HEK293 (cell line): ENCODE measurements at regions not wholly inside any gene's neighbourhood (a gene's known extent, or its start where the extent isn't known, plus 50 kb on each side); places are given as distances from the start of the nearest gene placed in this dataset.

Source experiments
- CTCF ChIA-PET: fragments of 350-600 bp; formaldehyde crosslinking; extraction: SDS; loops from one replicate; lab custom pipeline; 2021; ENCODE audit warnings: antibody characterized with exemption; lab: Yijun Ruan, JAX
- POLR2A ChIA-PET: fragments of 300-600 bp; formaldehyde crosslinking; extraction: SDS; loops from one replicate; lab custom pipeline; 2020; ENCODE audit warnings: antibody characterized with exemption, inconsistent platforms; lab: Yijun Ruan, JAX
- H3K27ac ChIP-seq: fragments of 200-500 bp; sonication (Bioruptor generic); 2 replicates; pipeline ENCODE4 v1.5.1; 2014; ENCODE audit warnings: low read depth, low read length, control low read depth, inconsistent platforms; ENCODE audit errors: extremely low read depth
- H3K36me3 ChIP-seq, 2 experiments: fragments of 200-500 bp in 1 of 2; sonication (Bioruptor generic) in 1 of 2; 1 replicate in 1 of 2; 2 replicates in 1 of 2; pipeline ENCODE4 v1.5.1; 2014 to 2017; ENCODE audit warnings: inconsistent platforms in 2 of 2, low read length in 2 of 2; ENCODE audit not compliant: control insufficient read depth in 2 of 2, insufficient read depth in 1 of 2
- H3K4me1 ChIP-seq: fragments of 200-500 bp; sonication (Bioruptor generic); 2 replicates; pipeline ENCODE4 v1.5.1; 2014; ENCODE audit warnings: mild to moderate bottlenecking, low read length, inconsistent platforms; ENCODE audit not compliant: control insufficient read depth, insufficient read depth
- H3K4me3 ChIP-seq: 2 replicates; pipeline ENCODE4 v1.5.1; 2011; ENCODE audit warnings: low read depth, mild to moderate bottlenecking, control low read depth, low read length, moderate library complexity
- H3K9me3 ChIP-seq: fragments of 200-500 bp; sonication (Bioruptor generic); 2 replicates; pipeline ENCODE4 v1.5.1; 2014; ENCODE audit warnings: low read depth, low read length, inconsistent platforms; ENCODE audit not compliant: control insufficient read depth, insufficient read depth
- KLF7 ChIP-seq: fragments of 450-650 bp; formaldehyde crosslinking; IDR thresholded peaks from 2 replicates; pipeline ENCODE4 v1.5.1; 2016; ENCODE audit warnings: missing biosample characterization, missing genetic modification characterization, borderline replicate concordance
- OSR2 ChIP-seq: fragments of 450-650 bp; formaldehyde crosslinking; IDR thresholded peaks from 2 replicates; pipeline ENCODE4 v1.5.1; 2016; ENCODE audit warnings: missing biosample characterization, missing genetic modification characterization
- YY2 ChIP-seq: fragments of 450-650 bp; formaldehyde crosslinking; IDR thresholded peaks from 2 replicates; pipeline ENCODE4 v1.5.1; 2016; ENCODE audit warnings: missing biosample characterization, missing genetic modification characterization
- ZFP41 ChIP-seq: fragments of 450-650 bp; formaldehyde crosslinking; IDR thresholded peaks from 2 replicates; pipeline ENCODE4 v1.5.1; 2016; ENCODE audit warnings: missing biosample characterization, missing genetic modification characterization, borderline replicate concordance
- ZFP69B ChIP-seq: fragments of 450-650 bp; formaldehyde crosslinking; IDR thresholded peaks from 2 replicates; pipeline ENCODE4 v1.5.1; 2016; ENCODE audit warnings: missing biosample characterization, missing genetic modification characterization
- ZNF155 ChIP-seq: fragments of 450-650 bp; formaldehyde crosslinking; IDR thresholded peaks from 2 replicates; pipeline ENCODE4 v1.5.1; 2016; ENCODE audit warnings: missing biosample characterization, missing genetic modification characterization
- ZNF16 ChIP-seq: fragments of 450-650 bp; formaldehyde crosslinking; IDR thresholded peaks from 2 replicates; pipeline ENCODE4 v1.5.1; 2016; ENCODE audit warnings: low read depth, missing biosample characterization, missing genetic modification characterization
- ZNF202 ChIP-seq: fragments of 450-650 bp; formaldehyde crosslinking; IDR thresholded peaks from 2 replicates; pipeline ENCODE4 v1.5.1; 2016; ENCODE audit warnings: missing biosample characterization, missing genetic modification characterization, borderline replicate concordance
- ZNF23 ChIP-seq: fragments of 450-650 bp; formaldehyde crosslinking; IDR thresholded peaks from 2 replicates; pipeline ENCODE4 v1.5.1; 2016; ENCODE audit warnings: missing biosample characterization, missing genetic modification characterization, borderline replicate concordance
- ZNF341 ChIP-seq: fragments of 450-650 bp; formaldehyde crosslinking; IDR thresholded peaks from 2 replicates; pipeline ENCODE4; 2016; ENCODE audit warnings: low read depth, missing biosample characterization, missing genetic modification characterization
- ZNF416 ChIP-seq: fragments of 450-650 bp; formaldehyde crosslinking; IDR thresholded peaks from 2 replicates; pipeline ENCODE4 v1.5.1; 2016; ENCODE audit warnings: missing biosample characterization, missing genetic modification characterization
- ZNF521 ChIP-seq: fragments of 450-650 bp; formaldehyde crosslinking; IDR thresholded peaks from 2 replicates; pipeline ENCODE4 v1.5.1; 2017; ENCODE audit warnings: missing biosample characterization, mild to moderate bottlenecking, missing genetic modification characterization
- ZNF600 ChIP-seq: fragments of 450-650 bp; formaldehyde crosslinking; IDR thresholded peaks from 2 replicates; pipeline ENCODE4 v1.5.1; 2016; ENCODE audit warnings: missing biosample characterization, missing genetic modification characterization
- ZNF658 ChIP-seq: fragments of 450-650 bp; formaldehyde crosslinking; IDR thresholded peaks from 2 replicates; pipeline ENCODE4; 2016; ENCODE audit warnings: missing biosample characterization, missing genetic modification characterization
- ZSCAN30 ChIP-seq: fragments of 450-650 bp; IDR thresholded peaks from 2 replicates; pipeline ENCODE4 v1.5.1; 2018; ENCODE audit warnings: missing biosample characterization, mild to moderate bottlenecking, missing genetic modification characterization, moderate library complexity
- TF ChIP-seq, protein P1 (sequence below): fragments of 450-650 bp; formaldehyde crosslinking; conservative IDR thresholded peaks from 2 replicates; pipeline ENCODE4 v1.5.1; 2016; ENCODE audit warnings: low read depth, missing biosample characterization, missing genetic modification characterization
- TF ChIP-seq, protein P2 (sequence below): fragments of 450-650 bp; formaldehyde crosslinking; IDR thresholded peaks from 2 replicates; pipeline ENCODE4 v1.5.1; 2016; ENCODE audit warnings: missing biosample characterization, missing genetic modification characterization
- TF ChIP-seq, protein P3 (sequence below): fragments of 450-650 bp; formaldehyde crosslinking; IDR thresholded peaks from 2 replicates; pipeline ENCODE4 v1.5.0; 2017; ENCODE audit warnings: missing biosample characterization, missing genetic modification characterization, borderline replicate concordance
- TF ChIP-seq, protein P4 (sequence below): fragments of 450-650 bp; formaldehyde crosslinking; IDR thresholded peaks from 2 replicates; pipeline ENCODE4 v1.5.1; 2016; ENCODE audit warnings: missing biosample characterization, missing genetic modification characterization

DNA sequence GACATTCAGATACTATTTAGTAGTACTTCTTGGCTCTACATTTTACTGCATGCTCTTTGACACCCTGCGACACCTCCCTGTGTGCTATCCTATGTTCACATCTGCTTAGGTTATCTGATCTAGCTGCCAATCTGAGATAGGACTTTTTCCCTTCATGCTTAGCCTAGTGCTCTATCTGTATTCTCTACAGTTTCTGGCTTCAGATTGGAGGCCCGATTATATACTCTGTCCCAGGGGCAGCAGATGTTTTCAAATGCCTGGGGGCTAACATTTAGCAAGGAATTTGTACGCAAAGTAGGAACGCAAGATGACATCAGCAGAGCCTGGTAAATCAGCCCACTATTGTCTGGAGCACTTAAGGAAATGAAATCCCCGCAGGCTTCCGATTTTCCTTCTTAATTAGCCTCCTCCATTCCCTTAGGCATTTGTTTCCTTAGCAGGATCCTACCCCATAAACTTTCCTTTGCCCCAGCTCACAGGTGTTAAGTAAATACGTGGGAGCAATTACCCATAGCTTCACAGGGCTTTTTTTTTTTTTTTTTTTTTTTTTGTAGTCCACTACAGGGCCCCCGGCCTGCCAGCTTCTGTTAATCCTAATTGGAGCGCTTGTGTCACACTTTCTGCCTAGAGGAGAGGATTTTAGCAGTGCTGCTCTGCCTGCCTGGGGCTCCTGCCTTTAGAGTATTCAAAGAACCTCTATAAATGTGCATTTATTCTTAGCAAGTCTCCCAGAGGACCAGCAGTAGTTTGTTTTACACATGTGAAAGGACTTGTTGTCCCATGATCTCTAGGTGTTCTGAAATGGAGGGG is 61.1 kb upstream of the LPAR1 start (continued):
- TF ChIP-seq ZNF155 (tag by site-specific recombination) = no peak
- no peak for TF ChIP-seq ZNF341 (tag by site-specific recombination)

DNA sequence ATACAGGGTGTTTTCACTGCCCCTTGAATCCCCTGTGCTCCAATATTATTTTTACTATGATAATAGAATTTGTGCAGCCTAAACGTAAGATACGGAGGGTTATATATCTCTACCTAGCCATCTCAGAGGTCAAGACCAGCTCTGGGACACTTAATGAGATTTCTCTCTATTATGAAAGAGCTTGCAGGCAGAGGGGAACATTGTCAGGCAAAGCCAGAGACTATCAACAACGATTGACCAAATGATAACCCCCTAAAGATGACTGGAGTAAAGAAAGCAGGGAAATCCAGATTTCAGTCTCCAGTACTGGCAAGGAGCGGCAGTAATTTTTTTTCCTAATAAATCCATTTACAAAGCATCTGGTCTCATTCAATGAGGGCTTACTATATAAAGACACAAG is 59.8 kb upstream of the LPAR1 start:
- TF ChIP-seq ZNF16 (tag by site-specific recombination) (no peak), KLF7 (tag by site-specific recombination) (no peak), ZFP69B (tag by site-specific recombination) (no peak), OSR2 (tag by site-specific recombination) (no peak), ZNF521 (tag by site-specific recombination) (no peak), ZNF202 (no peak)
- TF ChIP-seq, protein P1, sequence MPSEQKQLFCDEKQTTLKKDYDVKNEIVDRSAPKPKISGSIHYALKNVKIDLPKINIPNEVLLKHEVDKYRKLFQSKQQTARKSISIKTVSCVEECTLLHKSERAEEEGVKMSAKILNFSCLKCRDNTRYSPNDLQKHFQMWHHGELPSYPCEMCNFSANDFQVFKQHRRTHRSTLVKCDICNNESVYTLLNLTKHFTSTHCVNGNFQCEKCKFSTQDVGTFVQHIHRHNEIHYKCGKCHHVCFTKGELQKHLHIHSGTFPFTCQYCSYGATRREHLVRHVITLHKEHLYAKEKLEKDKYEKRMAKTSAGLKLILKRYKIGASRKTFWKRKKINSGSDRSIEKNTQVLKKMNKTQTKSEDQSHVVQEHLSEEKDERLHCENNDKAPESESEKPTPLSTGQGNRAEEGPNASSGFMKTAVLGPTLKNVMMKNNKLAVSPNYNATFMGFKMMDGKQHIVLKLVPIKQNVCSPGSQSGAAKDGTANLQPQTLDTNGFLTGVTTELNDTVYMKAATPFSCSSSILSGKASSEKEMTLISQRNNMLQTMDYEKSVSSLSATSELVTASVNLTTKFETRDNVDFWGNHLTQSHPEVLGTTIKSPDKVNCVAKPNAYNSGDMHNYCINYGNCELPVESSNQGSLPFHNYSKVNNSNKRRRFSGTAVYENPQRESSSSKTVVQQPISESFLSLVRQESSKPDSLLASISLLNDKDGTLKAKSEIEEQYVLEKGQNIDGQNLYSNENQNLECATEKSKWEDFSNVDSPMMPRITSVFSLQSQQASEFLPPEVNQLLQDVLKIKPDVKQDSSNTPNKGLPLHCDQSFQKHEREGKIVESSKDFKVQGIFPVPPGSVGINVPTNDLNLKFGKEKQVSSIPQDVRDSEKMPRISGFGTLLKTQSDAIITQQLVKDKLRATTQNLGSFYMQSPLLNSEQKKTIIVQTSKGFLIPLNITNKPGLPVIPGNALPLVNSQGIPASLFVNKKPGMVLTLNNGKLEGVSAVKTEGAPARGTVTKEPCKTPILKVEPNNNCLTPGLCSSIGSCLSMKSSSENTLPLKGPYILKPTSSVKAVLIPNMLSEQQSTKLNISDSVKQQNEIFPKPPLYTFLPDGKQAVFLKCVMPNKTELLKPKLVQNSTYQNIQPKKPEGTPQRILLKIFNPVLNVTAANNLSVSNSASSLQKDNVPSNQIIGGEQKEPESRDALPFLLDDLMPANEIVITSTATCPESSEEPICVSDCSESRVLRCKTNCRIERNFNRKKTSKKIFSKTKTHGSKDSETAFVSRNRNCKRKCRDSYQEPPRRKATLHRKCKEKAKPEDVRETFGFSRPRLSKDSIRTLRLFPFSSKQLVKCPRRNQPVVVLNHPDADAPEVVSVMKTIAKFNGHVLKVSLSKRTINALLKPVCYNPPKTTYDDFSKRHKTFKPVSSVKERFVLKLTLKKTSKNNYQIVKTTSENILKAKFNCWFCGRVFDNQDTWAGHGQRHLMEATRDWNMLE (tag by site-specific recombination) = no peak
- TF ChIP-seq, protein P2, sequence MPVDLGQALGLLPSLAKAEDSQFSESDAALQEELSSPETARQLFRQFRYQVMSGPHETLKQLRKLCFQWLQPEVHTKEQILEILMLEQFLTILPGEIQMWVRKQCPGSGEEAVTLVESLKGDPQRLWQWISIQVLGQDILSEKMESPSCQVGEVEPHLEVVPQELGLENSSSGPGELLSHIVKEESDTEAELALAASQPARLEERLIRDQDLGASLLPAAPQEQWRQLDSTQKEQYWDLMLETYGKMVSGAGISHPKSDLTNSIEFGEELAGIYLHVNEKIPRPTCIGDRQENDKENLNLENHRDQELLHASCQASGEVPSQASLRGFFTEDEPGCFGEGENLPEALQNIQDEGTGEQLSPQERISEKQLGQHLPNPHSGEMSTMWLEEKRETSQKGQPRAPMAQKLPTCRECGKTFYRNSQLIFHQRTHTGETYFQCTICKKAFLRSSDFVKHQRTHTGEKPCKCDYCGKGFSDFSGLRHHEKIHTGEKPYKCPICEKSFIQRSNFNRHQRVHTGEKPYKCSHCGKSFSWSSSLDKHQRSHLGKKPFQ (tag by site-specific recombination) = no peak
- TF ChIP-seq, protein P3, sequence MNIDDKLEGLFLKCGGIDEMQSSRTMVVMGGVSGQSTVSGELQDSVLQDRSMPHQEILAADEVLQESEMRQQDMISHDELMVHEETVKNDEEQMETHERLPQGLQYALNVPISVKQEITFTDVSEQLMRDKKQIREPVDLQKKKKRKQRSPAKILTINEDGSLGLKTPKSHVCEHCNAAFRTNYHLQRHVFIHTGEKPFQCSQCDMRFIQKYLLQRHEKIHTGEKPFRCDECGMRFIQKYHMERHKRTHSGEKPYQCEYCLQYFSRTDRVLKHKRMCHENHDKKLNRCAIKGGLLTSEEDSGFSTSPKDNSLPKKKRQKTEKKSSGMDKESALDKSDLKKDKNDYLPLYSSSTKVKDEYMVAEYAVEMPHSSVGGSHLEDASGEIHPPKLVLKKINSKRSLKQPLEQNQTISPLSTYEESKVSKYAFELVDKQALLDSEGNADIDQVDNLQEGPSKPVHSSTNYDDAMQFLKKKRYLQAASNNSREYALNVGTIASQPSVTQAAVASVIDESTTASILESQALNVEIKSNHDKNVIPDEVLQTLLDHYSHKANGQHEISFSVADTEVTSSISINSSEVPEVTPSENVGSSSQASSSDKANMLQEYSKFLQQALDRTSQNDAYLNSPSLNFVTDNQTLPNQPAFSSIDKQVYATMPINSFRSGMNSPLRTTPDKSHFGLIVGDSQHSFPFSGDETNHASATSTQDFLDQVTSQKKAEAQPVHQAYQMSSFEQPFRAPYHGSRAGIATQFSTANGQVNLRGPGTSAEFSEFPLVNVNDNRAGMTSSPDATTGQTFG (tag by site-specific recombination) = no peak
- H3K4me3 ChIP-seq = no peak overlapping the region
- ChIA-PET CTCF (interaction anchor here (0.8 kb wide), 1 partner anchor 29 kb away, joined by 3 read pairs; no protein-coding TSS in a partner anchor), POLR2A (no interaction called here)
- no peak overlapping the region for H3K27ac ChIP-seq
- no peaks in the 10 kb centered on the region for H3K36me3 ChIP-seq
- peaks cover 16% of the 10 kb centered on the region for H3K4me1 ChIP-seq
- no peaks in the 10 kb centered on the region for H3K9me3 ChIP-seq

DNA sequence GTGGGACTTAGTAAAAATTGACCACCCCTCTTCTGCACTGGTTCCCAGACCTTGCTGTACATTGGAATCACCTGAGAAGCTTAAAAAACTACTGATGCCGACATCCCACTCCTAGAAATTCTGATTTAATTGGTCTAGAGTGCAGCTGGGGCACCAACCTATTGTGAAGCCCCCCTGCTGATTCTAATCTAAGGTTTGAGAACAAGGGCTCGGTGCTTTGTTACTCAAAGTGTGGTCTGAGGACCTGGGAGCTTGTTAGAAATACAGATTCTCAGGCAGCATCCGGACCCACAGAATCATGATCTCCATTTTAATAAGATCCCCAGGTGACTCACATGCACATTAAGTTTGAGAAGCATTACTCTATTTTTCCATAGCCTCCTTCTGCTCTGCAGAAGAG is 57.8 kb upstream of the LPAR1 start:
- H3K4me1 ChIP-seq = peaks cover 16% of the 10 kb centered on the region
- H3K4me3 ChIP-seq = no peak overlapping the region
- ChIA-PET POLR2A (no interaction called here), CTCF (interaction anchor here (1.0 kb wide), 1 partner anchor 14 kb away, joined by 3 read pairs; no protein-coding TSS in a partner anchor)
- no peaks in the 10 kb centered on the region for H3K9me3 ChIP-seq
- H3K36me3 ChIP-seq = no peaks in the 10 kb centered on the region
- H3K27ac ChIP-seq = no peak overlapping the region
- TF ChIP-seq ZFP41 (tag by site-specific recombination) (no peak), ZSCAN30 (tag by site-specific recombination) (no peak), YY2 (no peak), ZNF600 (tag by site-specific recombination) (no peak), ZNF416 (tag by site-specific recombination) (no peak), ZNF23 (tag by site-specific recombination) (no peak), ZNF658 (tag by site-specific recombination) (no peak)
- TF ChIP-seq, protein P4, sequence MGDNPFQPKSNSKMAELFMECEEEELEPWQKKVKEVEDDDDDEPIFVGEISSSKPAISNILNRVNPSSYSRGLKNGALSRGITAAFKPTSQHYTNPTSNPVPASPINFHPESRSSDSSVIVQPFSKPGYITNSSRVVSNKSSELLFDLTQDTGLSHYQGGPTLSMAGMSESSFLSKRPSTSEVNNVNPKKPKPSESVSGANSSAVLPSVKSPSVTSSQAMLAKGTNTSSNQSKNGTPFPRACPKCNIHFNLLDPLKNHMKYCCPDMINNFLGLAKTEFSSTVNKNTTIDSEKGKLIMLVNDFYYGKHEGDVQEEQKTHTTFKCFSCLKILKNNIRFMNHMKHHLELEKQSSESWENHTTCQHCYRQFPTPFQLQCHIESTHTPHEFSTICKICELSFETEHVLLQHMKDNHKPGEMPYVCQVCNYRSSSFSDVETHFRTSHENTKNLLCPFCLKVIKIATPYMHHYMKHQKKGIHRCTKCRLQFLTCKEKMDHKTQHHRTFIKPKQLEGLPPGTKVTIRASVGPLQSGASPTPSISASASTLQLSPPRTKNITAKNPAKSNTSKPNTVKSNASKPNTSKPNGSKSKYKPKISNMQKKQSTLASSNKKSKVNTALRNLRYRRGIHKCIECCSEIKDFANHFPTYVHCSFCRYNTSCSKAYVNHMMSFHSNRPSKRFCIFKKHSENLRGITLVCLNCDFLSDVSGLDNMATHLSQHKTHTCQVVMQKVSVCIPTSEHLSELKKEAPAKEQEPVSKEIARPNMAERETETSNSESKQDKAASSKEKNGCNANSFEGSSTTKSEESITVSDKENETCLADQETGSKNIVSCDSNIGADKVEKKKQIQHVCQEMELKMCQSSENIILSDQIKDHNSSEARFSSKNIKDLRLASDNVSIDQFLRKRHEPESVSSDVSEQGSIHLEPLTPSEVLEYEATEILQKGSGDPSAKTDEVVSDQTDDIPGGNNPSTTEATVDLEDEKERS = no peak
